ENCODE measurements at regions not wholly inside any gene's neighbourhood (a gene's known extent, or its start where the extent isn't known, plus 50 kb on each side); places are given as distances from the start of the nearest gene placed in this dataset.

DNA sequence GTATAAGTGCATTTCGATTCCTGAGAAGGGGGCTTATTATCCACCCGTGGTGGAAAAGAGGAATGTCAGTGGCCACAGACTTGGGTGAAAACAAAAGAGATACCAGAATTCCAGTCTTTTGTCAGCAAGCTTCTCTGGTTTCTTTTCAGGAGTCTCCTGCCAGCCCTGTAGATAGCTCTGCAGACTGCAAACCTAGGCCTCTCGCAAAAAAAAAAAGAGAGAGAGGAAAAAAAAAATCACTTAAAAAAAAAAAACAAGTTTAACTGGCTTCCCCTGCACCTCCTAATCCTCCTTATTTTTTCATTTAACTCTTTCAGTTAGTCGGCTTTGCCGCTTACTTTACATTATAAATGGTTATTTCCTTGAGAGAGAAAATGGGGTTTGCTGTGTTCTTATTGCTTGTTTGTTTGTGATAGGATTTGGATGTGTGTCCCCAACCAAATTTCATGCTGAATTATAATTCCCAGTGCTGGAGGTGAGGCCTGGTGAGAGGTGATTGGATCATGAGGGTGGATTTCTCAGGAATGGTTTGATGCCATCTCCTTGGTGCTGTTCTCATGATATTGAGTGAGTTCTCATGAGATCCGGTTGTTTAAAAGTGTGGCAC is 170.0 kb downstream of the BCL11B start:
- ChIA-PET POLR2A (no interaction called here), CTCF (no interaction called here)
- H3K79me2 ChIP-seq (ENCODE audit: control insufficient read depth, insufficient read depth, low read length), result no peaks in the 10 kb centered on the region
- no peak overlapping the region for H3K4me2 ChIP-seq (ENCODE audit: insufficient read depth, low read length)
- no peak overlapping the region for H3K9ac ChIP-seq (replicated peaks; ENCODE audit: extremely low read depth, insufficient read depth, low read length)
- no peak for TF ChIP-seq GATA2 (IDR thresholded peaks at IDR 0.05; ENCODE audit: insufficient read depth, insufficient read length, low read depth, low read length)
- TF ChIP-seq POLR2AphosphoS5 (IDR thresholded peaks at IDR 0.05; ENCODE audit: insufficient read depth, low read depth, low read length), result no peak
- TF ChIP-seq, protein P1, sequence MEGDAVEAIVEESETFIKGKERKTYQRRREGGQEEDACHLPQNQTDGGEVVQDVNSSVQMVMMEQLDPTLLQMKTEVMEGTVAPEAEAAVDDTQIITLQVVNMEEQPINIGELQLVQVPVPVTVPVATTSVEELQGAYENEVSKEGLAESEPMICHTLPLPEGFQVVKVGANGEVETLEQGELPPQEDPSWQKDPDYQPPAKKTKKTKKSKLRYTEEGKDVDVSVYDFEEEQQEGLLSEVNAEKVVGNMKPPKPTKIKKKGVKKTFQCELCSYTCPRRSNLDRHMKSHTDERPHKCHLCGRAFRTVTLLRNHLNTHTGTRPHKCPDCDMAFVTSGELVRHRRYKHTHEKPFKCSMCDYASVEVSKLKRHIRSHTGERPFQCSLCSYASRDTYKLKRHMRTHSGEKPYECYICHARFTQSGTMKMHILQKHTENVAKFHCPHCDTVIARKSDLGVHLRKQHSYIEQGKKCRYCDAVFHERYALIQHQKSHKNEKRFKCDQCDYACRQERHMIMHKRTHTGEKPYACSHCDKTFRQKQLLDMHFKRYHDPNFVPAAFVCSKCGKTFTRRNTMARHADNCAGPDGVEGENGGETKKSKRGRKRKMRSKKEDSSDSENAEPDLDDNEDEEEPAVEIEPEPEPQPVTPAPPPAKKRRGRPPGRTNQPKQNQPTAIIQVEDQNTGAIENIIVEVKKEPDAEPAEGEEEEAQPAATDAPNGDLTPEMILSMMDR (IDR thresholded peaks at IDR 0.05; ENCODE audit: extremely low read depth in 1 of 2, insufficient read depth in 1 of 2, low read depth in 1 of 2, low read length in 2 of 2), result no peak
- no peak for TF ChIP-seq JUN (IDR thresholded peaks at IDR 0.05; ENCODE audit: borderline replicate concordance, insufficient read depth, insufficient read length, low read depth)
- TF ChIP-seq, protein P2, sequence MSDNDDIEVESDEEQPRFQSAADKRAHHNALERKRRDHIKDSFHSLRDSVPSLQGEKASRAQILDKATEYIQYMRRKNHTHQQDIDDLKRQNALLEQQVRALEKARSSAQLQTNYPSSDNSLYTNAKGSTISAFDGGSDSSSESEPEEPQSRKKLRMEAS (IDR thresholded peaks at IDR 0.05; ENCODE audit: insufficient read depth, insufficient read length), result no peak
- no peak for TF ChIP-seq POLR2A (IDR thresholded peaks at IDR 0.05; ENCODE audit: low read depth, low read length)
- TF ChIP-seq MYC (IDR thresholded peaks at IDR 0.05; ENCODE audit: low read depth, low read length), result no peak
- no peak for TF ChIP-seq EZH2 (IDR thresholded peaks at IDR 0.05; ENCODE audit: borderline replicate concordance, low read depth, low read length, severe bottlenecking)
- H3K9me3 ChIP-seq (replicated peaks; ENCODE audit: control insufficient read depth, insufficient read depth, low read length), result no peaks in the 10 kb centered on the region
- no peak overlapping the region for H3K27ac ChIP-seq (ENCODE audit: insufficient read depth, low read depth, low read length)
- dilution Hi-C loops (cut with MboI; ENCODE audit: extremely low pct_ligation_motif_present, low sequenced_read_pairs), result no loop called here
- intact Hi-C loops (cut with micrococcal nuclease), result no loop called here
- FAIRE-seq, result no peak
- no peaks in the 10 kb centered on the region for H3K27me3 ChIP-seq (ENCODE audit: control insufficient read depth in 2 of 2, insufficient read depth in 2 of 2, low read length in 2 of 2)
- no TSS peak for BruUV-seq (replicated peaks)
- H3K36me3 ChIP-seq (ENCODE audit: control insufficient read depth in 2 of 2, extremely low read depth in 1 of 2, insufficient read depth in 2 of 2, low read length in 2 of 2), result no peaks in the 10 kb centered on the region
- no peaks in the 10 kb centered on the region for H3K9me1 ChIP-seq (replicated peaks; ENCODE audit: control insufficient read depth, extremely low read depth, insufficient read depth, low read length)
- H2AFZ ChIP-seq (ENCODE audit: low read depth, low read length), result no peak overlapping the region
- H3K4me3 ChIP-seq (replicated peaks in 1 of 3; ENCODE audit: insufficient read depth in 1 of 3, low read depth in 1 of 3, low read length in 3 of 3), result no peak overlapping the region
- no peaks in the 10 kb centered on the region for H4K20me1 ChIP-seq (replicated peaks; ENCODE audit: control insufficient read depth, extremely low read depth, insufficient read depth, low read length)
- DNase-seq (ENCODE audit: low read depth, low spot score), result no peak
- H3K4me1 ChIP-seq (ENCODE audit: control insufficient read depth, extremely low read depth, insufficient read depth, low read length), result no peaks in the 10 kb centered on the region
